NCI-H1105 treated with DMSO at 0.1 percent for 48 hours (cell line): ENCODE measurements at regions not wholly inside any gene's neighbourhood (a gene's known extent, or its start where the extent isn't known, plus 50 kb on each side); places are given as distances from the start of the nearest gene placed in this dataset.

ENCODE experiments used
- DNase-seq: peaks from one replicate; lab custom pipeline; 2025; lab: John Stamatoyannopoulos, UW

DNA sequence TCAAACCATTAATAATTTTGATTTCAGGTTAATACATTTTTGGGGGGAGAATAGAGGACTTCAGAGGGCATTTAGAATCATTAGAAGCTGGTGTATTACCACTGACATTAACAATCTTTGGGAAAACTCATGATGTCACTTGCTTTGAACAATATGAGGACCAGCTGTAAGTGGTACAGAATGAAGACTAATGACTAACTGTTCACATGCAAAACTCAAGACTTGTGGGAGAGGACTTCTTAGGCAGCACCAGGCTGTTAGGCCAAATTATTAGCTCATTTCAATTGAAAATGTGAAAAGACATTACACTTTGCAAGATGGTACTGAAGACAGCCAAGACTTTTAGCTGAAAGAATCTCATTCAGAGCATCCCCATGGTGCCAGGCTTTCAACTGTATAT lies 426.2 kb upstream of the ADAMTS9 start:
- DNase-seq, result no peak

DNA sequence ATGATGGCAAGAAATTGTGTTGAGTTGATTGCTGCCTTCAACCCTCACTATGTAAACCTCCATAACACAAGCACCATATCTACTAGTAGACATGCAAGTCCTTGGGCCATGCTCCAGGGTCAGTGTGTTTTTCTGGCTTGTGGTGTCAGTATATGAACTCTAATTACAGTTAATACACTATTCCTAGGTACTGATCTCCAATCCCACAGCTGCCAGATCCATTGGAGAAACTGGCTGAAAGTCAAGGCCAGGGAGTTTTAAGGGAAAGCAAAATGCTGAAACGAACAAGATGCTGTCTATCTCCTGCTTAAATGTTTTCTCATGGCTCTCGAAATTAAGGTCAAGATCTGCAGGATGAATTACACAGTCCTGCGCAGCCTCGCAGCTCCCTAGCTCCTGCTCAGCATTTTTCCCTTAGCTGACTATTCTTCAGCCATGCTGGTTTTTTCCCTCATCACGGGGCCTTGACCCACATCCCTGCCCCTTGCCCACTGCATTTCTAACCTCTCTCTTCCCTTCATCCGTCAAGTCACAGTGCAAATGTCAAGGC lies 425.0 kb upstream of the ADAMTS9 start:
- no peak for DNase-seq

DNA sequence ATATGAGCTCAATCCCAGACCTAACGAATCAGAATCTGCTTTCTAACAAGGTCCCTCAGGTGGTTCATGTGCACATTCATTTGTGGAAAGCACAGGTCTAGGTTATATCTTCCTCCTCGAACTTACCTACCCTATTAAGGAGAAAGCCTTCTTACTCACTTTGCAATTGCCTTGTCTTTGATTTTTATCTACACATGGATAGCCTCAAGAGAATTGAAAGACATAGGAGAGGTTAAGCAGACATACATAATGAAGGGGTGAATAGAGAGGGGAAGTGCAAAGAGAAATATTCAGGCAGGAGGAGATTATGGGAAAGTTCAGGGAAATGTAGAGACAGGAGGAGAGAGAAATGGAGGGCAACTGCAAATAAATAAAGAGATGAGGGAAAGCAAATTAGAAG lies 422.9 kb upstream of the ADAMTS9 start:
- no peak for DNase-seq

DNA sequence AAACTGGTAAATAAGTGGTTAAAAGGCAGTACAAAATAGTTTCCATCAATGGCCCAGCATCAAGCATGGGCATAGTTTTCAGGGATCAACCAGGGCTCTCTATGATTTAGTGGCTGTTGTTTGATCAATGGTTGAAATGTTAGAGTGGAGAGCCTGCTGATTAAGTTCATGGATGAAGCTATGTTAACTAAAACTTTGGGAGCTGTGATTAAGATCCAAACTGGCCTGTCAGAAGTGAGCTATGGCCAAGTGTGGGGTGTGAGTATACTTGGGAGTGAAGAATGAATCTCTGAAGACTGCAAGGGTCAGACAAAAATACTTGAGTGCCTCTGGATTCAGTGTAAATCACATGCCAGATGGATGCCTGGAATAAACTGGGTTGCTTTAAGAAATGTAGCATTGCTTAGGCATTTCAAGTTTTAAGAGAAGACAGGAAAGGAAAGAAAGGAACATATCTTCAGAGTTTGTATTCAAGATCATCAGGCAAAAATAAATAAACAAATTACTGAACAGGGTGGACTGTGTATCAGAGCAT lies 422.2 kb upstream of the ADAMTS9 start:
- no peak for DNase-seq

DNA sequence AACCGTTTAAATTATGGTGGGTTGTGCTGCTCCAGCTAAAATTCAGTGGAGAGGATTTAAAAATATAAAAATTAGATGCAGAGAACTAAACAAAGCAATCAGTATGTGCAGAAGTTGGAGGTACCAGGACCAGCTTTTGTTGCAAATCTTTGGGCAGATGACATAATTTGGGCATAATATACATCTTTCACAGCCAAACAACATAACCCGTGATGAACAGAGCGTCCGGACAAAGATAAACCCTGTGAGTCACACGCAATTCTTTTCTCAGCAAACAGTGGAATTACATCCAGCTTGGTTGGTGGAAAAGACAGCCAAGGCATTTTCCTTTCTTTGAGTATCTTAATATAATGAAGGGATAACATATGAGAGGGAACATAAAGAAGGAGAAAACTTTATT lies 419.4 kb upstream of the ADAMTS9 start:
- no peak for DNase-seq

DNA sequence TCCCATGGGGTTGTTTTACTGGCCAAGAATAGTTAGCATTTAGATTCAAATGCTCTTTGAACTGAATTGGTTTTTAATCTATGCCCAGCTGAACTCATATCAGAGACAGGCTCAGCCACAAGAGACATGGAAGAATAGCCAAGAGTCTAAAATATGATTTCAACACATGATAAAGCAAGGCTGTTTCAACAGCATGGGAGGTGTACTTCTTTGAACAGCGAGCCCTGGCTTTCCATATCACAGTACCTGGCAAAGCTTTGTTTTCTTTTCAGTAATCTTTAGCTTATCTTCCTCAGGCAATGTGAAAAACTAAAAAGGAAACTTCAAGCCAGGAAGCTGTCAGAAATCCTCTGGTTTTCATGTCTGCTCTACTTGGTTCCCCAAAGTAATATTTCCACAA lies 413.6 kb upstream of the ADAMTS9 start:
- no peak for DNase-seq

DNA sequence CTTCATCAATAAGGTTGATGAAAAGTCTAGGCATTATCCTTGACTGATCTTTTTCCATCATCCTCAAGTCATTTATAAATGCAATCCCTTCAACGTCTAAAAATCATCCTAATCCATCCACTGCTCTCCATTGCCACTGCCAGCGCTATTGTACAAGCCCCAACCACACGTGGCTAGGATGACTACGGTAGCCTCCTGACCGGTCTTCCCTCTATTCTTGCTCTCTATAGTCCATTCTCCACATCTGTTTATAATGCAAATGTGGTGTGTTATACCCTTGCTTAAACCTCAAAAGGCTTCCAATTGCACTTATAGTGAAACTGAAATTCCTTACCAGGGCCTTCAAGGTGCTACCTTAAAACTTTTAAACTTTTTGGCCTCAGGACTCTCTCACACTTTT lies 410.6 kb upstream of the ADAMTS9 start:
- no peak for DNase-seq

DNA sequence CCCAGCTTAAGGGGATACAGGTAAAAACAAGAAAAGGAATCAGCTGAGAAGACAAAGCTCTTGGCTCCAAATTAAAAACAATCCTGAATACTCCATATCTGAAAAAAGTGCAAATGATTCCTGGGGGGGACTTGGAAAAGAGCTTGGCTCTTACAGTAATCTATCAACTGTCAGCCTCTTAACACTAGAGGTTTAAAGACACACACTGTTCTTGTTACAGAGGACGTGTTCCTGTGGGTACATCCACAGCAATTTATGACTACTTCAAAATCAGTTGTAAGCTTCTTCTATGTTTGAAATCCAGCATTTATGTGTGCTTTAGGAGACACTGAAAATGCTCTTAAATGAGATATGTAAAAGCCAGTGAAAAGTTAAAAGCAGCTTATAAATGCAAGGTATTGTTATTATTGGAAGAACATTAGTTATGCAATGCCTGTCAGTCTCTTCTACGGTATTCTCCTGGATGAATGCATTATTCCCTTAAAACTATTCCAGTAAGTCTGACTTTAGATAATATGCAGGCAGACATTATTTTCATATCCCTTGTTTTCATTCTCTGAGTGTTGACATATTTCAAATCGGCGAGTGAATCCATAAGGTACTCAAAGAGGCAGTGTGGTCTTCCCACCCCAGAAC lies 408.4 kb upstream of the ADAMTS9 start:
- DNase-seq, result no peak

DNA sequence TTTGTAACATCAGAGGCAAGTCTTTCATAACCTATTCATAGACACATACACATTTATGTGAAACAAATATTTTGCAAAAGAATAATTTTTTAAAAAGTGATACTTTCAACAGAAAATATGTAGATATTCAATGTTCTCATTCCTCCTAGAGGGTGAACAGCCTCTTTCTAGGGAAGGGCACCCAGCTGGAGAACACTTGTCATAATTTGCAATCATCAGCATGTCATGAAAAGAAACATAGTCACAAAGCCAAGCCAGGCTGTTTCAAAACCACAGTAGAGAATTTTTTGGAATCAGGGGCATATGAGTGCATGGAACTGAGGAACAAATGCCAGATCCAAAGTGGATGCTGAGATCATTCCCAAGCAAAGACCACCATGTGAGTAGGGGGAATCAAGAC lies 406.9 kb upstream of the ADAMTS9 start:
- DNase-seq, result no peak

DNA sequence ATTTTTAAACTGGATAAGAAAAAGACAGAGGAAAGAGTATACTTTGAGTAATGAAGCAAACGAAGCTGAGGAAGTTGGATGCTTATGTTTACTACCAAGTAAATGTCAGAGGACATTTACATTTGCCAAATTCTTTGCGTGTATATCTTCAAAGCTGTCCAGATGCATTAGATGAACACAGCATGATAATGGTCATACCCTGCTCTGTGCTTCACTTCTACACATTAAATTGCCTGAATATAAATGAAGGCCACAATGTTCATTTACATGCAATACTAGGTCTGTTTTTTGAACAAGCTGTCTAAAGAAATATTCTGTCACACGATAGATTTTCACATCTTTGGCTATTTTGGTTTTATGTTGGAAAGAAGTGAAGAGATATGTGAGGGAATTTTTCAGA lies 405.8 kb upstream of the ADAMTS9 start:
- no peak for DNase-seq

DNA sequence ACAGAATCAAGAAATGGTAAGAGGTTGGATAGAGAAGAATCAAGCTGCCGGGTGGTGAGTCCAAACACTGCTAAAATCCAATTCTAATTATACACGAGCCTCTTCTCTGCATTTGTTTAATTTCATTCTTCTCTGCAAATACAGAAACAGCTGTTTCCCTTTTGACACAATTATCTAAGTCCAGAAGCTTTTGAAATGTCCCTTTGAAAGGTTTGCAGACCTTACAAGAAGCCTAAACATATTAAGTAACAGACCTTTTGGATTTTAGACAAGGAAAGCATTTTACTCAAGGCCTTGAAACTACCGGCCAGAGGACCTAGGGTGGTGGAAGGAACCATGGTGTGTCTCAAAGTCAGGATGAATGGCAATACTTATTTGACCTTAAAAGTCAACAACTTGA lies 403.8 kb upstream of the ADAMTS9 start:
- DNase-seq, result no peak

DNA sequence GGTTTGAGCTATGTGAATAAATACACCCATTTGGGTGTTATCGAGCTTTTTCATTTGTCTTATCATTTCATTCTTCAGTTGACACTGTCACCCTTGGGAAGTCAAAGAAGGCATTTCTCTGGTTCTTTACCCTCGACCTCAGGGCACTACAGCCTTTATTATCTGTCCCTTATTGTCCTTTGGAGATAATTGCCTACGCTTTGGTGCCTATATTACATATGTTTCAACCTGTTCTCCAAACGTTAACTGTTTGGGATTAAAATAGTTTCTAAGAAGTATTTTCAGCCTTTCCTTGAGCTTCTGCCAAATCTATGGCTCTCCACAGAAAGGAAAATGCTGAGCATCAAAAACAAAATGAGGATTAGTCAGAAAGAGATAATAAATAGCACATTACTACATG lies 395.4 kb upstream of the ADAMTS9 start:
- DNase-seq, result peak; percentile 0

DNA sequence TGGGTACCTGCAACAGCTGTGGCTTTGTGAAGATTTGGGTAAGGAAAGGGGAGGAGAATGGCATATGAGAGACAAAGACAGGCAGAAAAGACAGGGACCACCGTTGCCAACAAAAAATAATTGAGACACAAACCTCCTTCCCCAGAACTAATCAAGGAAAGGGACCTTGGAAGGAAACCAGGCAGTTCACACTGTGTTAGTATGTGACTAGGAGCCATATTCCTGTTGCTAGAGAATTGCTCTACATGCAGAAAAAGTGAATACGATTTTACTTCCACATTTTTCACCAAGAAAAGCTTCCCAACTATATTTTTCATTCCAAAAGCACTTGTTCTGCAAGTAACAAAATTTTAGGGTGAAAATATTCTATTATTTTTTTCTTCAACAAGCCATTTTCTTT lies 393.7 kb upstream of the ADAMTS9 start:
- DNase-seq, result no peak

DNA sequence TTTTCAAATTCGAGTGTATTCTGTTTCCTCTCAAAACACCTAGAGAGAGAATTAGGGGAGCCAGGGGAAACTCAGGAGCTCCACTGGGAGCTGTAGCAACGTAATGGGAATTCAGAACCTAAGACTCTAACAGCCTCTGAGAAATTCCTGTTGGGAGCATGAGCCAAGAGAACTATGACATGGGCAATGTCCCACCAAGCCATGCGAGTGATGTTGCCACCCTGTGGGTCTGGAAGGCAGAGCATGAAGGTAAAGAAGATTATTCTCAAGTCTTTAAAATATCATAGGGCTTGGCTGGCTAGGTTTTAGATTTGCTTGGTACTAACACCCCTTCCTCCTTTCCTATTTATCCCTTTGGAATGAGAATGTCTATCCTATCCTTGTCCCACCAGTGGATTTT lies 392.6 kb upstream of the ADAMTS9 start:
- DNase-seq, result no peak

DNA sequence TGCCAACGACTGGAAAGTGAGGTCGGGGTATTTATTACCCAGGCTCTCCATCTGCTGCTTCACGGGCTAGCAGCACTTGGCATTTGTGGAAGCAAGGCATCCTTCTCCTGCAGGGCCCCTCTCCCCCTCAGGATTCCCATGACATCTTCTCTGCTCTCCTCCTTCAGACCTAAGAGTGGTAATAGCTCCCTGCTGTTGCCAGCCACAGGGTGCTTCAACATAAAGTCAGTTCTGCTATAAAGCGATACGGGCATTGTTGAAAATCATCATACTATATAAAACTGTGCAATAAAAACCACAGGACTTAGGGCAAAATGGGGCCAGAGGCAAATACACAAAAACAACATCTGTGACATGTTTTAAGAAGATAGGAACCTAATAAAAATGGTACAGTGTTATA lies 391.8 kb upstream of the ADAMTS9 start:
- no peak for DNase-seq

DNA sequence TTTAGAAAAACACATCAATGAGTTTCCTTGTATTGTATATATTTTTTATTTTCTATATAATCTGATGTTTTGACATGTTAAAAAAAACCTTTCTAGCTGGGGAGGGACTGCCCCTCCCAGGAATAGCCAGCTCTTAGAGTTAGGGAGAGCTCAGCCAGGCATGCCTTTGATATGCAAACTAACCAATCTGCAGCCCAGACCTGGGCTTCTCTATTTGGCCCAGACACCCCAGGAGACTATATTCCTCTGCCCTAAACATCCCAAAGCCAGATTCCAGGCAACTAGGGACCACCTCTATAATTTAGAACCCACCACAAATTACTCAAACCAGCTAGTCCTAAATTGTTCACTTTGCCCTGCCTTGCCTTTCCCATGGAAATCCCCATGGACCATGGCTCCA lies 390.9 kb upstream of the ADAMTS9 start:
- DNase-seq, result no peak

DNA sequence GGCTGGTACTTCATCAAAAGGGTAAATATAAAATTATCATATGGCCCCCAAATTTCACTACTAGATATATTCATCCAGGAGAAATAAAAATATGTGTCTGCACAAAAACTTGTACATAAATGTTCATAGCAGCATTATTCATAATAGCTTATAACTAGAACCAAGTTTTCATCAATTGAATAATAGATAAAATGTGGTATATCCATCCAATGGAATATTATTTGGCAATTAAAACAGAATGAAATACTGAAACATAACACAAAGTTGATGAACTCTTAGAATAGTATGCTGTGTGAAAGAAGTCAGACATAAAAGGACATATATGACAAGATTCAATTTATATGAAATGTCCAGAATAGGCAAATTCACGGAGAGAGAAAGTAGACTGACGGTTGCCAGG lies 389.3 kb upstream of the ADAMTS9 start:
- DNase-seq, result no peak

DNA sequence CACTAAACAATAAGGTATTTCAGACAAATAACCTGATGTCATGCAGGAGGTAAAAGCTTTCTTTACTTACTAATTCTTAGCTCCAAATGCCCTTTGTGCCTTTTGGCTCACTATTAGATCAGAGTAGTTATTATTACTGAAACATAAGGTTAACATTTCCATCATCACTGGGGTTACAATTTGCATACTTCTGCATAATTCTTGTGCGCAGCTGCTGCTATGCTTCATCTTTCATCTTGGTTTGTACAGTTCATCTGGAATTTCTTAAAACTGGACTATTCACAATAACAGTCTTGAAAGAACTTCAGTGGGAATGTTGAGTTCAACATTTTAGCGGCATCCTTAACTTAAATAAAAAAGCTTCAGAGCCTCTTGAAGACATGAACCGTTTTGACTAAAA lies 383.2 kb upstream of the ADAMTS9 start:
- DNase-seq, result no peak

DNA sequence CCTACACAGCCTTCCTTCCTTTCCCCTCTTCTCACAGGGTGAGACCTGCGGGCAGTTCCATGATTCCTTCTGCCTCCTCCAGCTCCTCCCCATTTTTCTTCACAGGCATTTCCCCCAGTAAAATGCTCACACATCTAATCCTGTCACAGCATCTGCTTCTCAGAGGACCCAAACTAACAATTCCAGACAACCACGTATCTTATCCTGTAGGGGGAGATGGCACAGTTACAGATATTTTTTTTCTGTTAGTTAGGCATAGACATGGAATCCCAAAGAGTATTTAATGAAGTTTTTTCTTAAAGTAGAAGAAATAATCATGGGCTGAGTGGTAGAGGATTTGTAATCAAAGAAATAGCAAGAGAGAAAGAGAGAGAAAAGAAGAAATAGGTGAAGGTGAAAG lies 373.1 kb upstream of the ADAMTS9 start:
- DNase-seq, result no peak

DNA sequence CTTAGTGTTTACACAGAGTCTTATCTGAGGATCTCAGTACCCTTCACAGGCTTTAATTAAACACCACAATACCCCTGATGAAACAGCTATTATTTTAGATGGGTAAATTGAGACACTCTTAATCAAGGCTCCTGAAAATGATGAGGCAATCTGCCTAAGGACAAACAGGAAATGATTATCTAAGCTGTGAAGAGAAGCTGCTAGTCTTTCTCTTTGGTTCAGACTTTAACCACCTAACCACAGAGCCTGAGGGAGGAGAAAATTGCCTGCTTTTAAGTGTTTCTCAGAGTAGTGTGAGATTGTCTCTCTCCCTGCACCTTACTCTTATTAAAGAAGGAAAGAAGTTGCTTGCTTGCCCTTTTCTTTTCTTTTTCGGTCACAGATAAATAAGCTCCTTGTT lies 364.3 kb upstream of the ADAMTS9 start:
- DNase-seq, result no peak

DNA sequence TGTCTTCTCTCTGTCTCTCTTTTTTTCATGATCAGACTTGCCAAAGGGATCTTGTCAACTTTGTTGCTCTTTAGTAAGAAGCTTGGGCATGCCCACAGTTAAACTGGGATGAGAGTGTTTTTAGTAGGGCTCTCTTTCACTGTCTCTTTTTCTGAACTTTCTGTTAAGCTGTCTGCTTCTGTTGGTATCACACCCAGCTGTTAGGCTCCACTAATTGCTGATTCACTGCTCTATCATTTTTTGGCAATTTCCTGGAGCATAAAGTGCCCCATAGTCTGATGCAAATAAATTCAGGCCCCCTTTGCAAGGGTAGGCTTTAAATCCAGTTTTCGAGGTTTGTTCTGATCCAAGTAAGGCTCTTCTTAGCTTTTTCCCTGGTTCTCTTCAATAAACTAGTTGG lies 360.4 kb upstream of the ADAMTS9 start:
- DNase-seq, result no peak

DNA sequence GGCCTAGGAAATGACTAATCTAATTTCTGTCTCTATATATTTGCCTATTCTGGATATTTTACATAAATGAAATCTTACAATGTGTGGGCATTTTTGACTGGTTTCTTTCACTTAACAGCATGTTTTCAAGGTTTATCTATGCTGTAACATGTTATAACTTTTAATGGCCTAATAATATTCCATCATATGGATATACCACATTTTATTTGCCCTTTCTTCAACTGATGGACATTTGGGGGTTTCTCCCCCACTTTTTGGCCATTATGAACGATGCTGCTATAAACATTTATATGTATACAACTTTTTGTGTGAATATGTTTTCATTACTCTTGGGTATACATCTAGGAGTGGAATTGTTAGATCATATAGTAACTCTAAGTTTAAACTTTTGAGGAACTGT lies 357.3 kb upstream of the ADAMTS9 start:
- DNase-seq, result no peak

DNA sequence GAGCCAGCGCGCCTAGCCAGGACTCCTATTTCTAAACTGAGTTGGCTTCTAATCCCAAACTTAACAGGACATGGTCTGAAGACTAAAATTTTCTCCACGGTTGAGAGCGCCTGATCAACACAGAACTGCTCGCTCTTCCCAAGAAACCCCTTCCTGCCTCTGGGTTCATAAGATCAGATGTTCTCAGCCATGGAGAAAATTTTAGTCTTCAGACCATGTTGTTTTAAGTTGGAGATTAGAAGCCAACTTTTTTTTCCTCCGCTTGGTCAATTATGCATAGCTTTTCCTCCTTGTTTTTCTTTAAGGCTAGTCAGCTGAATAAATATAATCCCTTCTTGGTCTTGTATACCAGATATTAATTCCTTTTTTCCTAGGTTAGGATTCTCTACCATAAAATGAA lies 356.6 kb upstream of the ADAMTS9 start:
- DNase-seq, result no peak

DNA sequence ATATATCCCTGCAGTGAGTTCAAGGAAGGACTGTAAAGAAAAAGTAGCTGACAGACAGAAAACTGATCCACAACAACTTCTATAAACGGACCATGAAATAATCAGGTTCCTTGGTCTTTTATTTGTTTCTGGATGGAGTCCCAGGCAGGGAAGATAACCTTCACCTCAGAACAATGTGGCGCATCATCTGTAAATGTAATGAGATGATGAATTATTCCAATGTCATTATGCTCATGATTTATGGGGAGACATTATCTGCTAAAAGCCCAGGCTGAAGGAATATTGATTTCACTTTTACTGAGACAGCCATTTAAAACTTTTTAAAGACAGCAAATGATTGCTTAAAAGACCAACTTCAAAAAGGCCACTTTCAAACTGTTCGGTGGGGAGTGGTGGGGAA lies 354.9 kb upstream of the ADAMTS9 start:
- no peak for DNase-seq
